ENCODE measurements at regions not wholly inside any gene's neighbourhood (a gene's known extent, or its start where the extent isn't known, plus 50 kb on each side); places are given as distances from the start of the nearest gene placed in this dataset.

DNA sequence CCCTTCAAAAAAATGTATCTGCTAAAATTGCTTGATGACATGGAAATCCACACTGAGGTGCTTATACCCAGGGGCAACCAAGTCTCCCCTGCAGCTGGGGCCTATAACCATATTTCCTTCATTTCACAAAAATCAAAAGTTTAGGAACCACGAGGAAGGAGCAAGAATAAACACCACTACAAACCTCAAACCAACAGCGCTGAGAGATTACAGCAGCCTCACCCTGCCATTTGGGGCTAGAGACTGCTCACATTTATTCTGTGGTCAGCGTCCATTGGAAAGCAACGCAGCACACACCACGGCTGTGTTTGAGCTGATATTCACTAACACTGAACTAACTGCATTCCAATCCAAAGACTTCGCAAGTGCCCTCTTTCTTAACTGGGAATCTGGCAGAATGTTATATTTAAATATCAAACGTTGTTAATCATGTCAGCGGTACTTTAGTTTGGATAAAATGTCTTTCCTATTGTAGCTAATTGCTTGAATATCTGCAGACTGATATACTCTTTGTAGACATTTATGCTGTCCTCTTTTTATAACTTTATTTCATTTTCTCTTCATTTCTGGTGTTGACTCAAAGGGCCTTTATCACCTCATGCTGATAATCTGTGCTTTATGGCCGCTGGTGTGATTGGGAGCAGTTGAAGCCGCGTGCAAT lies 94.6 kb downstream of the FOXA2 start:
- H3K4me3 ChIP-seq: no peak overlapping the region
- no peaks in the 10 kb centered on the region for H3K9me3 ChIP-seq (replicated peaks; ENCODE audit: control insufficient read depth, insufficient read depth, low read depth, low read length)
- TF ChIP-seq, protein P1, sequence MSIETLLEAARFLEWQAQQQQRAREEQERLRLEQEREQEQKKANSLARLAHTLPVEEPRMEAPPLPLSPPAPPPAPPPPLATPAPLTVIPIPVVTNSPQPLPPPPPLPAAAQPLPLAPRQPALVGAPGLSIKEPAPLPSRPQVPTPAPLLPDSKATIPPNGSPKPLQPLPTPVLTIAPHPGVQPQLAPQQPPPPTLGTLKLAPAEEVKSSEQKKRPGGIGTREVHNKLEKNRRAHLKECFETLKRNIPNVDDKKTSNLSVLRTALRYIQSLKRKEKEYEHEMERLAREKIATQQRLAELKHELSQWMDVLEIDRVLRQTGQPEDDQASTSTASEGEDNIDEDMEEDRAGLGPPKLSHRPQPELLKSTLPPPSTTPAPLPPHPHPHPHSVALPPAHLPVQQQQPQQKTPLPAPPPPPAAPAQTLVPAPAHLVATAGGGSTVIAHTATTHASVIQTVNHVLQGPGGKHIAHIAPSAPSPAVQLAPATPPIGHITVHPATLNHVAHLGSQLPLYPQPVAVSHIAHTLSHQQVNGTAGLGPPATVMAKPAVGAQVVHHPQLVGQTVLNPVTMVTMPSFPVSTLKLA (conservative IDR thresholded peaks at IDR 0.05): 0 out of 4 replicates have a peak, but pooled peaks of 1 of the 2 experiments have one; percentile 20
- TF ChIP-seq POLR2H (tag; IDR thresholded peaks at IDR 0.05; ENCODE audit: low read depth) (no peak), XRCC5 (IDR thresholded peaks at IDR 0.05; ENCODE audit: low read depth, low read length) (no peak)
- TF ChIP-seq, protein P2, sequence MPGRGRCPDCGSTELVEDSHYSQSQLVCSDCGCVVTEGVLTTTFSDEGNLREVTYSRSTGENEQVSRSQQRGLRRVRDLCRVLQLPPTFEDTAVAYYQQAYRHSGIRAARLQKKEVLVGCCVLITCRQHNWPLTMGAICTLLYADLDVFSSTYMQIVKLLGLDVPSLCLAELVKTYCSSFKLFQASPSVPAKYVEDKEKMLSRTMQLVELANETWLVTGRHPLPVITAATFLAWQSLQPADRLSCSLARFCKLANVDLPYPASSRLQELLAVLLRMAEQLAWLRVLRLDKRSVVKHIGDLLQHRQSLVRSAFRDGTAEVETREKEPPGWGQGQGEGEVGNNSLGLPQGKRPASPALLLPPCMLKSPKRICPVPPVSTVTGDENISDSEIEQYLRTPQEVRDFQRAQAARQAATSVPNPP (IDR thresholded peaks at IDR 0.05; ENCODE audit: borderline replicate concordance, insufficient read depth, insufficient read length): no peak
- TF ChIP-seq, protein P3, sequence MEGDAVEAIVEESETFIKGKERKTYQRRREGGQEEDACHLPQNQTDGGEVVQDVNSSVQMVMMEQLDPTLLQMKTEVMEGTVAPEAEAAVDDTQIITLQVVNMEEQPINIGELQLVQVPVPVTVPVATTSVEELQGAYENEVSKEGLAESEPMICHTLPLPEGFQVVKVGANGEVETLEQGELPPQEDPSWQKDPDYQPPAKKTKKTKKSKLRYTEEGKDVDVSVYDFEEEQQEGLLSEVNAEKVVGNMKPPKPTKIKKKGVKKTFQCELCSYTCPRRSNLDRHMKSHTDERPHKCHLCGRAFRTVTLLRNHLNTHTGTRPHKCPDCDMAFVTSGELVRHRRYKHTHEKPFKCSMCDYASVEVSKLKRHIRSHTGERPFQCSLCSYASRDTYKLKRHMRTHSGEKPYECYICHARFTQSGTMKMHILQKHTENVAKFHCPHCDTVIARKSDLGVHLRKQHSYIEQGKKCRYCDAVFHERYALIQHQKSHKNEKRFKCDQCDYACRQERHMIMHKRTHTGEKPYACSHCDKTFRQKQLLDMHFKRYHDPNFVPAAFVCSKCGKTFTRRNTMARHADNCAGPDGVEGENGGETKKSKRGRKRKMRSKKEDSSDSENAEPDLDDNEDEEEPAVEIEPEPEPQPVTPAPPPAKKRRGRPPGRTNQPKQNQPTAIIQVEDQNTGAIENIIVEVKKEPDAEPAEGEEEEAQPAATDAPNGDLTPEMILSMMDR (IDR thresholded peaks at IDR 0.05 in 2 of 3, conservative IDR thresholded peaks at IDR 0.05 in 1 of 3; ENCODE audit: insufficient read depth in 2 of 3, low read depth in 1 of 3, low read length in 3 of 3): no peak
- H2AFZ ChIP-seq (ENCODE audit: low read depth, low read length): peak overlapping the region; percentile 49
- H3K27me3 ChIP-seq (ENCODE audit: control insufficient read depth in 2 of 2, insufficient read depth in 2 of 2, low read length in 2 of 2): no peaks in the 10 kb centered on the region
- DNase-seq (ENCODE audit: extremely low read depth in 1 of 4, low spot score in 3 of 4) (no peak), FAIRE-seq (no peak), ATAC-seq (peak; percentile 57; the same call in 1 of the 3 replicates)
- no peaks in the 10 kb centered on the region for H4K20me1 ChIP-seq (replicated peaks; ENCODE audit: control insufficient read depth, insufficient read depth, low read length)
- no peak overlapping the region for H3K4me2 ChIP-seq (ENCODE audit: insufficient read depth, low read length)
- ChIA-PET CTCF (ENCODE audit: low intra/inter-chr PET ratio) (no interaction called here), POLR2A (interaction anchor here (0.6 kb wide), 1 partner anchor 9 kb away, joined by 4 read pairs; no protein-coding TSS in a partner anchor)
- no peak overlapping the region for H3K9ac ChIP-seq (ENCODE audit: insufficient read depth in 1 of 2, low read depth in 2 of 2, low read length in 2 of 2)
- in situ Hi-C loops (cut with MboI) (no loop called here), intact Hi-C loops (cut with micrococcal nuclease) (loop anchor here (5.0 to 10.0 kb wide), 2 partner anchors 98 to 195 kb away; no protein-coding TSS in a partner anchor)
- H3K27ac ChIP-seq (ENCODE audit: extremely low read depth, low read depth, low read length): no peak overlapping the region
- H3K4me1 ChIP-seq (replicated peaks in 1 of 2; ENCODE audit: control insufficient read depth in 2 of 2, insufficient read depth in 2 of 2, low read length in 2 of 2): peaks cover 0 to 3% of the 10 kb centered on the region in 2 experiments; a peak in 2 of 5 replicates
- H3K9me1 ChIP-seq (ENCODE audit: control insufficient read depth, insufficient read depth, low read length): no peaks in the 10 kb centered on the region
- 22% methylated on average over 11 of the region's 11 CpGs for WGBS (ENCODE audit: insufficient coverage, low coverage, missing lambda C conversion rate)
- H3K79me2 ChIP-seq (ENCODE audit: control insufficient read depth, insufficient read depth, low read length): no peaks in the 10 kb centered on the region
- BruUV-seq (replicated peaks): no TSS peak
- H3K36me3 ChIP-seq (ENCODE audit: control insufficient read depth, insufficient read depth, low read length): no peaks in the 10 kb centered on the region

All from K562 (cell line).